Keratinocyte (primary cell): ENCODE measurements at regions not wholly inside any gene's neighbourhood (a gene's known extent, or its start where the extent isn't known, plus 50 kb on each side); places are given as distances from the start of the nearest gene placed in this dataset.

Experiments used
- DNase-seq: peaks from one replicate; pipeline ENCODE4 v3.0.0-alpha.2; 2011; ENCODE audit warnings: low read depth, missing footprints, low spot score
- FAIRE-seq: peaks from 2 replicates; lab custom pipeline; 2011; peaks lifted over from hg19 to GRCh38; lab: Jason Lieb, UNC
- H2AFZ ChIP-seq: 2 replicates; pipeline ENCODE4 v1.6.0; 2012; ENCODE audit warnings: low read length, control low read depth, inconsistent platforms; ENCODE audit not compliant: control insufficient read depth
- H3K27ac ChIP-seq: 2 replicates; pipeline ENCODE4 v1.5.1; 2011; ENCODE audit warnings: low read length; ENCODE audit not compliant: control insufficient read depth, insufficient read depth
- H3K27me3 ChIP-seq: 3 replicates; pipeline ENCODE4 v1.6.0; 2011; ENCODE audit warnings: low read length; ENCODE audit not compliant: control insufficient read depth, insufficient read depth; ENCODE audit errors: extremely low read depth
- H3K36me3 ChIP-seq, 2 experiments: 2 replicates in 1 of 2; 3 replicates in 1 of 2; pipeline ENCODE4 v1.5.1; 2011; ENCODE audit warnings: low read length in 2 of 2, mild to moderate bottlenecking in 1 of 2; ENCODE audit not compliant: control insufficient read depth in 2 of 2, insufficient read depth in 2 of 2; ENCODE audit errors: extremely low read depth in 1 of 2
- H3K4me1 ChIP-seq: 3 replicates; pipeline ENCODE4 v1.5.1; 2011; ENCODE audit warnings: low read length; ENCODE audit not compliant: control insufficient read depth, insufficient read depth; ENCODE audit errors: extremely low read depth
- H3K4me2 ChIP-seq: 3 replicates; pipeline ENCODE4 v1.6.0; 2011; ENCODE audit warnings: low read depth, low read length; ENCODE audit not compliant: control insufficient read depth, insufficient read depth; ENCODE audit errors: extremely low read depth
- H3K4me3 ChIP-seq, 3 experiments: fragments of 200-600 bp in 1 of 3; sonication (generic) in 1 of 3; 2 replicates in 2 of 3; 3 replicates in 1 of 3; pipeline ENCODE4 v1.5.1; 2011 to 2016; ENCODE audit warnings: low read length in 3 of 3, mild to moderate bottlenecking in 3 of 3, control low read depth in 2 of 3, inconsistent platforms in 1 of 3, low read depth in 1 of 3, mixed read lengths in 1 of 3, mixed run types in 1 of 3, moderate library complexity in 1 of 3; ENCODE audit not compliant: control insufficient read depth in 2 of 3, insufficient read depth in 2 of 3; ENCODE audit errors: extremely low read depth in 1 of 3
- H3K79me2 ChIP-seq: 2 replicates; pipeline ENCODE4 v1.6.0; 2012; ENCODE audit warnings: low read length; ENCODE audit not compliant: control insufficient read depth, insufficient read depth
- H3K9ac ChIP-seq: 3 replicates; pipeline ENCODE4 v1.6.0; 2011; ENCODE audit warnings: low read length; ENCODE audit not compliant: control insufficient read depth, insufficient read depth; ENCODE audit errors: extremely low read depth
- H3K9me1 ChIP-seq: 3 replicates; pipeline ENCODE4 v1.6.0; 2011; ENCODE audit warnings: low read length; ENCODE audit not compliant: control insufficient read depth, insufficient read depth; ENCODE audit errors: extremely low read depth
- H3K9me3 ChIP-seq: 2 replicates; pipeline ENCODE4 v1.5.1; 2012; ENCODE audit warnings: low read depth, low read length; ENCODE audit not compliant: control insufficient read depth
- H4K20me1 ChIP-seq: 3 replicates; pipeline ENCODE4 v1.6.0; 2011; ENCODE audit warnings: low read length; ENCODE audit not compliant: control insufficient read depth, insufficient read depth; ENCODE audit errors: extremely low read depth
- EZH2 ChIP-seq: IDR thresholded peaks from one replicate; pipeline ENCODE4 v1.6.1; 2012; ENCODE audit warnings: inconsistent platforms, mild to moderate bottlenecking, low read length, moderate library complexity
- dilution Hi-C: fragments of 300-500 bp; cut with MboI; formaldehyde crosslinking; loops from one replicate; pipeline ENCODE4 v1.7.0; 2020; ENCODE audit warnings: low sequenced_read_pairs; ENCODE audit not compliant: extremely low pct_ligation_motif_present
- TF ChIP-seq, protein P1 (sequence below), 3 experiments: IDR thresholded peaks in 1 of 3; conservative IDR thresholded peaks in 1 of 3; optimal IDR thresholded peaks in 1 of 3; 2 replicates in 2 of 3; 3 replicates in 1 of 3; pipeline versions ENCODE3 to v1.5.1; 2011; ENCODE audit warnings: low read length in 3 of 3, mild to moderate bottlenecking in 3 of 3, moderate library complexity in 2 of 3, control low read depth in 1 of 3, inconsistent platforms in 1 of 3; ENCODE audit not compliant: insufficient read depth in 2 of 3; ENCODE audit errors: extremely low read depth in 1 of 3

DNA sequence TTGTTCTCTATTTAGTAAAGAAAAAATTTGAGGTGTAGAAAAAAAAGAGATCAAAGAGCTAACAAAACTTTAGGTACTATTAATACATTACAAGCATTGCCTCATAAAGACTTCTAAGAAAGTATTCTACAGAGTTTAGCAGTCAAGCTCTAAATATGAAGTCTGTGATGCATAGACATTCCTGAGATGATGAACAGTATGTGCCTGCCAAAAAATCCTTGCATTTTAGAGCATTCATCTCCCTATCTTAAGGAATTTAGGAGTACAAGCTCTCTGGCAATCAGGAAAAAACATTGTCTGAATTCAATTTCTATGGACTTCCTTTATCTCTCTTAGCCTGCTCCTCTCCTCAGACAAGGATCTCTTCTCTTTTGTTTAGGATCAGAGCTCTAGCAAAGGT, 202.6 kb upstream of the LRFN5 start:
- H2AFZ ChIP-seq: no peak overlapping the region

DNA sequence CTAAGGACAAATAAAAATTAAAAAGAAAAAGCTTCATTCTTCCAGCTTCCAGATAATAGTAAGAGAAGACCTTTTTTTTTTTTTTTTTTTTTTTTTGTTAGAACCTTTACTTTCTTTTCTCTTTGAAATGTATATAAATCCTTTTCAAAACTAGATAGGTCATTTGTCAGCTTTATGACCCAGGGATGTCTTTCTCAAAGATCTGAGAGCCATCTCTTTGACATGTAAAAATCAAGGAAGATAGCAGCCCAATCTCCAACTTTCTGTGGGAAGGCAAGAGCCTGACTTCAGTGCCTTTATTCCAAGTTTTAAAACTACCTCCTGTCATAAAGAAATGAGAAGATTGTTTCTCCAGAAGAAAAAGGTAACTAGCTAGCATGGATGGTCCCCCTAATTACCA, 203.3 kb upstream of the LRFN5 start:
- no peaks in the 10 kb centered on the region for H3K9me1 ChIP-seq
- TF ChIP-seq, protein P1, sequence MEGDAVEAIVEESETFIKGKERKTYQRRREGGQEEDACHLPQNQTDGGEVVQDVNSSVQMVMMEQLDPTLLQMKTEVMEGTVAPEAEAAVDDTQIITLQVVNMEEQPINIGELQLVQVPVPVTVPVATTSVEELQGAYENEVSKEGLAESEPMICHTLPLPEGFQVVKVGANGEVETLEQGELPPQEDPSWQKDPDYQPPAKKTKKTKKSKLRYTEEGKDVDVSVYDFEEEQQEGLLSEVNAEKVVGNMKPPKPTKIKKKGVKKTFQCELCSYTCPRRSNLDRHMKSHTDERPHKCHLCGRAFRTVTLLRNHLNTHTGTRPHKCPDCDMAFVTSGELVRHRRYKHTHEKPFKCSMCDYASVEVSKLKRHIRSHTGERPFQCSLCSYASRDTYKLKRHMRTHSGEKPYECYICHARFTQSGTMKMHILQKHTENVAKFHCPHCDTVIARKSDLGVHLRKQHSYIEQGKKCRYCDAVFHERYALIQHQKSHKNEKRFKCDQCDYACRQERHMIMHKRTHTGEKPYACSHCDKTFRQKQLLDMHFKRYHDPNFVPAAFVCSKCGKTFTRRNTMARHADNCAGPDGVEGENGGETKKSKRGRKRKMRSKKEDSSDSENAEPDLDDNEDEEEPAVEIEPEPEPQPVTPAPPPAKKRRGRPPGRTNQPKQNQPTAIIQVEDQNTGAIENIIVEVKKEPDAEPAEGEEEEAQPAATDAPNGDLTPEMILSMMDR (optimal IDR thresholded peaks at IDR 0.05 in 1 of 3, IDR thresholded peaks at IDR 0.05 in 1 of 3, conservative IDR thresholded peaks at IDR 0.05 in 1 of 3; ENCODE audit: extremely low read depth in 1 of 3, insufficient read depth in 2 of 3, low read length in 3 of 3): no peak
- TF ChIP-seq EZH2: no peak
- no peaks in the 10 kb centered on the region for H3K9me3 ChIP-seq
- DNase-seq (no peak), FAIRE-seq (no peak)
- H3K4me1 ChIP-seq: no peaks in the 10 kb centered on the region
- dilution Hi-C loops: no loop called here
- H3K9ac ChIP-seq: no peak overlapping the region
- no peaks in the 10 kb centered on the region for H4K20me1 ChIP-seq
- no peak overlapping the region for H3K4me2 ChIP-seq
- H3K27me3 ChIP-seq: no peaks in the 10 kb centered on the region
- H2AFZ ChIP-seq: no peak overlapping the region
- no peak overlapping the region for H3K4me3 ChIP-seq
- no peaks in the 10 kb centered on the region for H3K79me2 ChIP-seq
- H3K27ac ChIP-seq: no peak overlapping the region
- H3K36me3 ChIP-seq: no peaks in the 10 kb centered on the region

More for the DNA sequence above, 202.6 kb upstream of the LRFN5 start:
- Histone ChIP-seq H3K9me3 (no peaks in the 10 kb centered on the region), H3K9me1 (no peaks in the 10 kb centered on the region), H3K36me3 (no peaks in the 10 kb centered on the region), H3K4me3 (no peak overlapping the region), H3K4me1 (no peaks in the 10 kb centered on the region), H3K9ac (no peak overlapping the region), H3K27me3 (no peaks in the 10 kb centered on the region), H3K27ac (no peak overlapping the region), H3K79me2 (no peaks in the 10 kb centered on the region), H4K20me1 (no peaks in the 10 kb centered on the region), H3K4me2 (no peak overlapping the region)
- TF ChIP-seq, protein P1 (optimal IDR thresholded peaks at IDR 0.05 in 1 of 3, IDR thresholded peaks at IDR 0.05 in 1 of 3, conservative IDR thresholded peaks at IDR 0.05 in 1 of 3; ENCODE audit: extremely low read depth in 1 of 3, insufficient read depth in 2 of 3, low read length in 3 of 3): no peak
- no peak for TF ChIP-seq EZH2
- dilution Hi-C loops: no loop called here
- DNase-seq: no peak
- FAIRE-seq: no peak
